Fibroblast of skin of left biceps (primary cell): ENCODE measurements at regions not wholly inside any gene's neighbourhood (a gene's known extent, or its start where the extent isn't known, plus 50 kb on each side); places are given as distances from the start of the nearest gene placed in this dataset.

Experiments
- DNase-seq, 2 experiments: peaks; one replicate each; pipeline ENCODE4 v3.0.0-alpha.2; 2013; ENCODE audit warnings: low read depth in 2 of 2

- DNase-seq, result no peak
These were observed 54.7 kb downstream of the MYEOV start for GRCh38 chr11:69348414-69349235.

- DNase-seq, result no peak
These were observed 56.1 kb downstream of the MYEOV start for GRCh38 chr11:69350040-69350439.

GRCh38 chr11:69350596-69350995 lies 56.6 kb downstream of the MYEOV start:
- no peak for DNase-seq

DNA sequence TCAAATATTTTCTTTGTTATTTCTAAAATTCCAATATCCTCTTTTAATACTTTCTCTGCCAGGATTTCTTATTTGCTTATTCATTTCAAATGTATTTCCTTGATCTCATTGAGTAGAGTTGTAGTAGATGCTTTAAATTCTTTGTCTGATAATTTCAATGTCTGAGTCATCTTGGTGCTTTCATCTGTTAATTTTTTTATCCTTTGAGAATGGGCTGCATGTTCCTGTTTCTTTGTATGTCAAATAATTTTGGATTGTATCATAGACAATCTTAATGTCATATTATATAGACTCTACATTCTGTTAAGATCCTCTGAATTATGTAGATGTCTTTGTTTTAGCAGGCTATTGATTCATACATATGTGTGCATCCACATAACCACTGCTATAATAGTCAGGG lies 57.5 kb downstream of the MYEOV start:
- peak; percentile 55 to 69 for DNase-seq

DNA sequence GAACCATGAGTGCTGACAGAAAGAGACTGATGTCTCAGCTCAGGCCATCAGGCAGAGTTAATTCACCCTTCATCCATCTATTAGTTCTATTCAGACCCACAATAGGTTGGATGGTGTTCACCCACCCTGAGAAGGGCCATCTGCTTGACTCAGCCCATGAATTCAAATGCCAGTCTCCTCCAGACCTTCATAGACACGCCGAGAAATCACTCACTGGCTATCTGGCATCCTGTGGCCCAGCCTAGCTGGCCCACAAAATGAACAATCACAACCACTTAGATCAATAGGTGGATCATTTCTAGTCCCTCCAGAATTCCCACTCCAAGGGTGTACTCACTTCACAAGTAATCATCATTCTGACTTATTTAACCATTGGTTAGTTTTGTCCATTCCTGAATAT lies 58.2 kb downstream of the MYEOV start:
- no peak for DNase-seq

- DNase-seq, result peak; percentile 40 to 42
These were observed 58.9 kb downstream of the MYEOV start for GRCh38 chr11:69352715-69353319.

GRCh38 chr11:69353696-69354544 lies 60.0 kb downstream of the MYEOV start:
- DNase-seq, result no peak

DNA sequence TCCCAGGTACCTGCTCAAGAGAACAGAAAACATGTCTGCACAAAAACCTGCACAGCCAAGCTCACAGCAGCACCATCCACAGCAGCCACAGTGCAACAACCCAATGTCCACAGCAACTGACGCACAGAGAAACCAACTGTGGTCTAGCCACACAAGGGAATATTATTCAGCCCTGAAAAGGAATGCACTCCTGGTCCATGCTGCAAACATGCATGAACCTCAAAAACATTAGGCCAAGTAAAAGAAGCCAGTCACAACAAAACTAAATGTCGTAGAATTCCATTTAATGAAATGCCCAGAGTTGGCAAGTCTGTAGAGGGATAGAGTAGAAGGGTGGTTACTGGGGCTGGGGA lies 60.6 kb downstream of the MYEOV start:
- DNase-seq, result no peak

GRCh38 chr11:69355346-69355940 lies 61.5 kb downstream of the MYEOV start:
- no peak for DNase-seq

DNA sequence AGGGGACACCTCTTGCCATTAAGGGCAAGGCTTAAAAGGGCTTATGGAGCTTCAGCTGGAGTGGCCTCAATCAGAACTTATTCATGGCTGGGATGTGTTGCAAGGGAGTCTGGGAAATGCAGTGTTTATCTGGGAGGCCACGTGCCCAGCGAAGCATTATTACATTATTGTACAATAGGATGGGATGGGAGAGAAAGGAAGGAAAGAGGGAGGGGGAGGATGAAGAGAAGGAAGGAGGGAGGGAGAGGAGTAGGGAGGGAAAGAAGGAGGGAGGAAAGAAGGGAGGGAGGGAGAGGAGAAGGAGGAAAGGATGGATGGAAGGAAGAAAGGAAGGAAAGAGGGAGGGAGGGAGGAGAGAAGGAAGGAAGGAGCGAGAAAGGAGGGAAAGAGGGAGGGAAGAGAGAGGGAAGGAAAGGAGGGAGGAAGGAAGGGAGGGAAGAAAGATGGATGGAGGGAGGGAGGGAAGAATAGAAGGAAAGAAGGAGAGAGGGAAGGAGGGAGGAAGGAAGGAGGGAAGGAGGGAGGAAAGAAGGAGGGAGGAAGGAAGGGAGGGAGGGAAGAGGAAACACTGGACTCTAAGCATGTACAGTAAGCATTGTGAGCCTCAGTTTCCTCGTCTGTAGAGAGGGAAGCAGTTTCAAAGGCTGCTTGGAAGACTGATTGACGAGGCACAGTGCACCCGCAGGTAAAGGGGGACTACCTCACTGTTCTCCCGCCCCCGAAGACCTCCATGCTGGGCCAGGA lies 62.2 kb downstream of the MYEOV start:
- DNase-seq, result no peak

- no peak for DNase-seq
These were observed 62.9 kb downstream of the MYEOV start for GRCh38 chr11:69356703-69357457.

- no peak for DNase-seq
These were observed 63.8 kb downstream of the MYEOV start for GRCh38 chr11:69357458-69358397.

DNA sequence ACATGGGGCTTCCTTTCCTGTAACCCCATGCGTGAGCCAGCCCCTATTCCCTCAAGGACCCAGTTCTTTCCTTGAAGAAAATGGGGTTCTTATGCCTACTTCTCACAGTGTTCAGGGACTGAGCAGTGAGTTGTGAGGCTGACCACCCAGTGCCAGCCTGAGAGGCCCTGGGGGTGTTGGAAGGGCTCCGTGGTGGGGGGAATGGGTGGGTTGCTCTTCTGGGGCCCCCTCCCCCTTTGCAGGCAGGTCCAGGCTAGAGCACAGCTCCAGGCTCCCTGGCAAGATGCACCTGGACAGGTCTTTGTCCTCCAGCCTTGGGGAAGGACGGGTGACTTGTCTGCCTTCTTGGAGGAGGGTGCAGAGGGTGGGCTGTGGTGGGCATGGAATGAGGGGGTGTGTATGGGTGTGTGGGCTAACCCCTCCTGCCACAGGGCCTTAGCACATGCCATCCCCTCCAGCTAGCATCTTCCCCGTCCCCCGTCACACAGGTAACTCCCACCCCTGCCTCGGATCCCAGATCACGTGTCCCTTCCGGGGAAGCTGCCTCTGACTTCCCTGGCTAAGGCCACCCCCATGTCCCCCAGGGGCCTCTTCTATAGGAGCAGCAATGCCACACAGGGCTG lies 64.6 kb downstream of the MYEOV start:
- DNase-seq, result no peak

DNA sequence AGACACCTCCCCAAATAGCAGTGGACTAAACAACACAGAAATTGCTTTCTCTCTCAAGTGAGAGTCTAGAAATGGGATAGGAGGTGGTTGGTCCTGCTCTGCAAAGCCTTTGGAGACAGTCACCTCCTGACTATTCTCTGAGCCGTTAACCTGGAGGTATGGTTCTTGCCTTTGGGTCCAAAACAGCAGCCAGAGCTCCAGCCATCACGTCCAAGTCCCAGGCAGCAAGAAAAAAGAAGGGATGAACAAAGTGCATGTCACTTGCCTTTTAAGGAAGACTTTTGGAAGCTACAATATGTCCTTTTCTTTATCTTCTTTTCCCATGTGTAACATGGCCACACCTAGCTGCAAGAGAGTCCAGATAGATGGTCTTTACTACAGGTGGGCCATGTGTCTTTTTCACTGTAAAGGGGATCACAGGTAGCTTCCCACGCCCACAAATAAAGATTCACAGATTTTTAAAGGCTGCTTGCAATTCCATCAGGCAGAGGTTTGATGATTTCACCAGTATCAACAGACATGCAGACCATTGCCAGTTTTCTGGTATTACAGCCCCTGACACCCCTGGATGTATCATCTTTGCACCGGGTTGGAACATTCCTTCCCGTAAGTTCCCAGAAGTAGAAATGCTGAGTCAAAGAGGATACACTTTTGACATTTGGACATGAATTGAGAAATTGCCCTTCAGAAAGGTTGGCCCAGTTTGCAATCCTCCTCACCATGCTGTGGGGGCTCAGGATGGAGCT lies 66.0 kb downstream of the MYEOV start:
- no peak for DNase-seq

DNA sequence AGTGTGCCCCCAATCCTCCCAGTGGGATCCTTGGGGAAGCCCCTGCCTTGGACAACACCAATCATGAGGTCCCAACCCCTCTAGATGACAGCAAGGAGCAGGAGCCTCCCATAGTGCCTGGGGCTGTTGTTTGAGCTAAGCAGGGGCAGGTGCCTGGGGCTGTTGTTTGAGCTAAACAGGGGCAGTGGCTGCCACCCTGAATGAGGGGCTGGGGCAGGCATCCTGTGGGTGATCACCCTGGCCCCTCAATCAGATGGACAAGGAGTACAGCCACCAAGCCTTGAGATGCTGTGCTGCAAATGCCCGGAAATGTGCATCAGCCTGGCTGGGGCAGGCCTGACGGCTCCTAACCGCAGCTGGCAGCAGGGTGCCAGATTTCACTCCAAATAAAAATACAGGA lies 66.7 kb downstream of the MYEOV start:
- no peak for DNase-seq

- DNase-seq, result no peak
These were observed 67.1 kb downstream of the MYEOV start for GRCh38 chr11:69361048-69361447.

DNA sequence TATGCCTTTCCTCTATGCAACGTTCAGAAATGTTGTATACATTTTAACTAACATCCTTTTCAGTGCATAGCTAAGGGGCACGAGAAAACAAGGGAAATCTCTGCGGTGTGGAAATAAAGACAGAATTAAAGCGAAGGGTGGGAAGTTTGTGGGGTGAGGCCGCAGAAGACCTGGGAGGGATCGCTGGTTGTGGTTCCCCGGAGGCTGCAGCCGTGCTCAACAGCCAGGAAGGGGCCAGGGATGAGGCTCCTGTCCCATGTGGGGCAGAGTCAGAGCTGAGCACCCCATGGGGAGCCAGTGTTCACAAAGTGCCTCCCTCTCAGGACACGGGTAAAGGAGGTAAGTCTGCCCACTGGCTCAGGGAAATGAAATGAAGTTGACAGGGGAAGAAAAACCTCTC lies 67.5 kb downstream of the MYEOV start:
- no peak for DNase-seq

GRCh38 chr11:69362315-69362714 lies 68.4 kb downstream of the MYEOV start:
- DNase-seq, result no peak
